ENCODE measurements at regions not wholly inside any gene's neighbourhood (a gene's known extent, or its start where the extent isn't known, plus 50 kb on each side); places are given as distances from the start of the nearest gene placed in this dataset.

- no peak for DNase-seq
These were observed 775.9 kb upstream of the TSPY4 start for GRCh38 chrY:8561385-8561784.

- DNase-seq = peak in 24 of 56 donors; percentile 0 to 39 (median 5)
These were observed 774.7 kb upstream of the TSPY4 start for GRCh38 chrY:8562456-8563090.

- DNase-seq = peak in 2 of 56 donors; percentile 0 to 6
These were observed 772.8 kb upstream of the TSPY4 start for GRCh38 chrY:8564421-8564820.

GRCh38 chrY:8566198-8566597 lies 771.1 kb upstream of the TSPY4 start:
- no peak for DNase-seq

GRCh38 chrY:8570384-8570783 lies 766.9 kb upstream of the TSPY4 start:
- DNase-seq = no peak

- DNase-seq = no peak
These were observed 764.3 kb upstream of the TSPY4 start for GRCh38 chrY:8572916-8573315.

GRCh38 chrY:8582277-8582850 lies 754.9 kb upstream of the TSPY4 start:
- DNase-seq = peak in 29 of 56 donors; percentile 0 to 86 (median 28)

GRCh38 chrY:8583191-8583590 lies 754.1 kb upstream of the TSPY4 start:
- peak in 29 of 56 donors; percentile 0 to 72 (median 11) for DNase-seq

GRCh38 chrY:8590641-8591040 lies 746.6 kb upstream of the TSPY4 start:
- no peak for DNase-seq

- no peak for DNase-seq
These were observed 745.3 kb upstream of the TSPY4 start for GRCh38 chrY:8591821-8592516.

- DNase-seq = no peak
These were observed 742.6 kb upstream of the TSPY4 start for GRCh38 chrY:8594657-8595056.

- no peak for DNase-seq
These were observed 738.1 kb upstream of the TSPY4 start for GRCh38 chrY:8599141-8599540.

- no peak for DNase-seq
These were observed 726.6 kb upstream of the TSPY4 start for GRCh38 chrY:8610620-8611019.

- no peak for DNase-seq
These were observed 725.4 kb upstream of the TSPY4 start for GRCh38 chrY:8611815-8612214.

- no peak for DNase-seq
These were observed 719.0 kb upstream of the TSPY4 start for GRCh38 chrY:8618302-8618701.

- DNase-seq = peak in 3 of 56 donors; percentile 0
These were observed 715.1 kb upstream of the TSPY4 start for GRCh38 chrY:8622156-8622555.

GRCh38 chrY:8622856-8623255 lies 714.4 kb upstream of the TSPY4 start:
- DNase-seq = peak in 24 of 56 donors; percentile 0 to 38 (median 2)

GRCh38 chrY:8629636-8630035 lies 707.6 kb upstream of the TSPY4 start:
- DNase-seq = peak in 2 of 56 donors; percentile 0 to 2

- DNase-seq = no peak
These were observed 699.2 kb upstream of the TSPY4 start for GRCh38 chrY:8638111-8638510.

GRCh38 chrY:8644926-8645325 lies 692.3 kb upstream of the TSPY4 start:
- DNase-seq = peak in 30 of 56 donors; percentile 0 to 72 (median 20)

- no peak for DNase-seq
These were observed 684.8 kb upstream of the TSPY4 start for GRCh38 chrY:8652445-8652844.

GRCh38 chrY:8655017-8655416 lies 682.2 kb upstream of the TSPY4 start:
- no peak for DNase-seq

- DNase-seq = no peak
These were observed 681.2 kb upstream of the TSPY4 start for GRCh38 chrY:8656101-8656500.

Data from amygdala (tissue), 56 donors.